ENCODE measurements at regions not wholly inside any gene's neighbourhood (a gene's known extent, or its start where the extent isn't known, plus 50 kb on each side); places are given as distances from the start of the nearest gene placed in this dataset.

GRCh38 chr22:19593991-19594569, 69.9 kb upstream of the CLDN5 start:
- no peak for TF ChIP-seq CTCF (IDR thresholded peaks at IDR 0.05)
- TF ChIP-seq POLR2A (IDR thresholded peaks at IDR 0.05) = no peak

Measured in lower leg skin (tissue), 3 donors.